Upper lobe of left lung (tissue), 4 donors: ENCODE measurements at regions not wholly inside any gene's neighbourhood (a gene's known extent, or its start where the extent isn't known, plus 50 kb on each side); places are given as distances from the start of the nearest gene placed in this dataset.

ENCODE experiments used
- POLR2A ChIP-seq, 4 donors: fragments of 450-650 bp; IDR thresholded peaks; one replicate each; pipeline ENCODE4 v1.5.1; 2016 to 2017; ENCODE audit warnings: antibody characterized with exemption in 4 of 4, mild to moderate bottlenecking in 2 of 4
- POLR2AphosphoS5 ChIP-seq, 2 donors: sonication (generic); formaldehyde crosslinking; IDR thresholded peaks; one replicate each; pipeline ENCODE4 v1.5.1; 2017; ENCODE audit warnings: antibody characterized with exemption in 2 of 2
- TF ChIP-seq, protein P1 (sequence below), 6 experiments: fragments of 450-650 bp in 4 of 6; fragments of 200-600 bp in 2 of 6; sonication (generic) in 2 of 6; IDR thresholded peaks; one replicate each; pipeline ENCODE4 v1.5.1; 2016 to 2019; ENCODE audit warnings: antibody characterized with exemption in 6 of 6

- TF ChIP-seq, protein P1, sequence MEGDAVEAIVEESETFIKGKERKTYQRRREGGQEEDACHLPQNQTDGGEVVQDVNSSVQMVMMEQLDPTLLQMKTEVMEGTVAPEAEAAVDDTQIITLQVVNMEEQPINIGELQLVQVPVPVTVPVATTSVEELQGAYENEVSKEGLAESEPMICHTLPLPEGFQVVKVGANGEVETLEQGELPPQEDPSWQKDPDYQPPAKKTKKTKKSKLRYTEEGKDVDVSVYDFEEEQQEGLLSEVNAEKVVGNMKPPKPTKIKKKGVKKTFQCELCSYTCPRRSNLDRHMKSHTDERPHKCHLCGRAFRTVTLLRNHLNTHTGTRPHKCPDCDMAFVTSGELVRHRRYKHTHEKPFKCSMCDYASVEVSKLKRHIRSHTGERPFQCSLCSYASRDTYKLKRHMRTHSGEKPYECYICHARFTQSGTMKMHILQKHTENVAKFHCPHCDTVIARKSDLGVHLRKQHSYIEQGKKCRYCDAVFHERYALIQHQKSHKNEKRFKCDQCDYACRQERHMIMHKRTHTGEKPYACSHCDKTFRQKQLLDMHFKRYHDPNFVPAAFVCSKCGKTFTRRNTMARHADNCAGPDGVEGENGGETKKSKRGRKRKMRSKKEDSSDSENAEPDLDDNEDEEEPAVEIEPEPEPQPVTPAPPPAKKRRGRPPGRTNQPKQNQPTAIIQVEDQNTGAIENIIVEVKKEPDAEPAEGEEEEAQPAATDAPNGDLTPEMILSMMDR (IDR thresholded peaks at IDR 0.05), result no peak
- TF ChIP-seq POLR2A (IDR thresholded peaks at IDR 0.05) (no peak), POLR2AphosphoS5 (IDR thresholded peaks at IDR 0.05) (no peak)
Measured at GRCh38 chr5:166050531-166050930, 2240.9 kb upstream of the WWC1 start.
